Transverse colon (tissue), 3 donors: ENCODE measurements at regions not wholly inside any gene's neighbourhood (a gene's known extent, or its start where the extent isn't known, plus 50 kb on each side); places are given as distances from the start of the nearest gene placed in this dataset.

ENCODE experiments used
- CTCF ChIP-seq, 5 experiments: fragments of 200-600 bp in 3 of 5; fragments of 450-650 bp in 2 of 5; sonication (generic) in 3 of 5; IDR thresholded peaks; 1 replicate in 2 of 5; 2 replicates in 3 of 5; pipeline ENCODE4 v1.5.1; 2016 to 2017; ENCODE audit warnings: antibody characterized with exemption in 5 of 5, inconsistent platforms in 3 of 5, mild to moderate bottlenecking in 2 of 5, moderate library complexity in 1 of 5
- EP300 ChIP-seq: sonication (generic); formaldehyde crosslinking; IDR thresholded peaks from one replicate; pipeline ENCODE4 v1.6.1; 2017; ENCODE audit warnings: antibody characterized with exemption, low read depth
- POLR2A ChIP-seq: fragments of 450-650 bp; IDR thresholded peaks from one replicate; pipeline ENCODE4 v1.6.1; 2016; ENCODE audit warnings: antibody characterized with exemption, mild to moderate bottlenecking, moderate library complexity

DNA sequence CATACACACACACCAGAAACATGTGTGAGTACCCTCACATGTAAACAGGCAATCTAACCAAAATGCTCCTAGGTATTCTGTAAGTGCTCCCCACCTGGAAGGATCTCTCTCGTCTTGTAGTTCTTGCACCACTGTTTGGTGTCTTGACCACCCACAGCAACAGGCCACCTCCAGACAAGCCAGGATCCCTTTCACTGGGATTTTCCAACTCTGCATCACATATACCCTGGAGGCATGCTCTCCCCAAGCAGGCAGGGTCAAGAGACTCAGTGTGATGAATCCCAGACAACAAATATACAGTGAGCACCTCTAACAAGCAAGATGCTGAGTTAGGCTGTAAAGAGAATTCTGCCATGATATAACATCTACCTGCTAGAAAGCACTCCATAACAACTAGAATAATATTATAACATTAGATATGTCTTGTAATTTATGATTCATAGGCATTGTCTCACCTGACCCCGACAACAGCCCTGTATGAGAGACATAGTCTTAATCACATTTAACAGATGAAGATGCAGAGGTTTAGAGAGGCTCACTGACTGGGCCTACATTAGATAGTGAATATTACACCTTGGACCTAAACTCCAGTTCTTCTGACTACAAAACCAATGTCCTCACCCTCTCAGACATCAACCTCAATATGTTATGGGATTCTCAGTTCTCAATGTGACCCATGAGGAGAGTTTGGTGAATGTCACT, 76.5 kb upstream of the BCL6 start:
- TF ChIP-seq CTCF (IDR thresholded peaks at IDR 0.05) (no peak), POLR2A (no peak), EP300 (no peak)
